ENCODE measurements at regions not wholly inside any gene's neighbourhood (a gene's known extent, or its start where the extent isn't known, plus 50 kb on each side); places are given as distances from the start of the nearest gene placed in this dataset.

DNA sequence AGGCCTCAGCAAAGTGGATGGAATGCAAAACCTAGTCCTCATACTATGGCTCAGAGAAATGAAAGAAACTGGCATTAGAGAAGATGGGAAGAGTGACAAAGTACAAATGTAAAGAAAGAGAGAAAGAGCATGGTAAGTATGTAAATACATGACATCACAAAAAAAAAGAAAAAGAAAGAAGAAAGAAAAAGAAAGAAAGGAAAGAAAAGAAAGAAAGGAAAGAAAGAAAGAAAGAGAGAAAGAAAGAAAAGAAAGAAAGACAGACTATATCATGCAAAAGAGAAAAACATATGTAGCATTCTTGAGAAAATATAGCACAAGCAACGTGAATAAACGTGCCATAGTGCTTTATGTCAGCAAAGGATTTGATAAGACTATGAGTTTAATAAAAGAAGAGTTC, 76.1 kb upstream of the CACHD1 start:
- no peak overlapping the region for H2AFZ ChIP-seq (ENCODE audit: insufficient read depth, low read depth, low read length, poor library complexity, severe bottlenecking)
- no peaks in the 10 kb centered on the region for H3K4me1 ChIP-seq (ENCODE audit: control insufficient read depth in 1 of 2, insufficient read depth in 2 of 2, low read length in 2 of 2)
- Mint-ChIP-seq H3K27ac (no peak overlapping the region), H3K9me3 (peaks cover 0 to 3% (median 2%) of the 10 kb centered on the region in 7 donors), H3K4me3 (no peak overlapping the region), H3K27me3 (ENCODE audit: low read depth in 3 of 3) (peaks cover 1 to 4% (median 2%) of the 10 kb centered on the region in 3 donors), H3K4me1 (no peaks in the 10 kb centered on the region), H3K36me3 (no peaks in the 10 kb centered on the region)
- no peaks in the 10 kb centered on the region for H3K79me2 ChIP-seq (ENCODE audit: insufficient read depth, low read length)
- H3K9ac ChIP-seq (ENCODE audit: insufficient read depth, low read length, poor library complexity, severe bottlenecking): no peak overlapping the region
- H4K20me1 ChIP-seq (ENCODE audit: insufficient read depth, low read length): no peaks in the 10 kb centered on the region
- no peak for DNase-seq
- H3K36me3 ChIP-seq (replicated peaks in 1 of 2; ENCODE audit: control insufficient read depth in 1 of 2, insufficient read depth in 2 of 2, low read length in 2 of 2): no peaks in the 10 kb centered on the region
- H3K4me2 ChIP-seq (replicated peaks; ENCODE audit: extremely low read depth, low read length, poor library complexity, severe bottlenecking): no peak overlapping the region
- intact Hi-C loops (cut with micrococcal nuclease): no loop called here
- H3K4me3 ChIP-seq (replicated peaks in 1 of 3; ENCODE audit: low read depth in 2 of 3, low read length in 3 of 3): no peak overlapping the region
- no peaks in the 10 kb centered on the region for H3K9me3 ChIP-seq (replicated peaks in 1 of 2; ENCODE audit: control insufficient read depth in 1 of 2, insufficient read depth in 1 of 2, low read length in 2 of 2)
- H3K27ac ChIP-seq (ENCODE audit: low read depth in 1 of 2, low read length in 2 of 2): no peak overlapping the region
- no peaks in the 10 kb centered on the region for H3K27me3 ChIP-seq (ENCODE audit: control insufficient read depth in 2 of 2, insufficient read depth in 2 of 2, low read length in 2 of 2)
- TF ChIP-seq, protein P1, sequence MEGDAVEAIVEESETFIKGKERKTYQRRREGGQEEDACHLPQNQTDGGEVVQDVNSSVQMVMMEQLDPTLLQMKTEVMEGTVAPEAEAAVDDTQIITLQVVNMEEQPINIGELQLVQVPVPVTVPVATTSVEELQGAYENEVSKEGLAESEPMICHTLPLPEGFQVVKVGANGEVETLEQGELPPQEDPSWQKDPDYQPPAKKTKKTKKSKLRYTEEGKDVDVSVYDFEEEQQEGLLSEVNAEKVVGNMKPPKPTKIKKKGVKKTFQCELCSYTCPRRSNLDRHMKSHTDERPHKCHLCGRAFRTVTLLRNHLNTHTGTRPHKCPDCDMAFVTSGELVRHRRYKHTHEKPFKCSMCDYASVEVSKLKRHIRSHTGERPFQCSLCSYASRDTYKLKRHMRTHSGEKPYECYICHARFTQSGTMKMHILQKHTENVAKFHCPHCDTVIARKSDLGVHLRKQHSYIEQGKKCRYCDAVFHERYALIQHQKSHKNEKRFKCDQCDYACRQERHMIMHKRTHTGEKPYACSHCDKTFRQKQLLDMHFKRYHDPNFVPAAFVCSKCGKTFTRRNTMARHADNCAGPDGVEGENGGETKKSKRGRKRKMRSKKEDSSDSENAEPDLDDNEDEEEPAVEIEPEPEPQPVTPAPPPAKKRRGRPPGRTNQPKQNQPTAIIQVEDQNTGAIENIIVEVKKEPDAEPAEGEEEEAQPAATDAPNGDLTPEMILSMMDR (IDR thresholded peaks at IDR 0.05): no peak
- no CpG with 5 or more reads among the region's 2 CpGs for WGBS (ENCODE audit: insufficient coverage)

DNA sequence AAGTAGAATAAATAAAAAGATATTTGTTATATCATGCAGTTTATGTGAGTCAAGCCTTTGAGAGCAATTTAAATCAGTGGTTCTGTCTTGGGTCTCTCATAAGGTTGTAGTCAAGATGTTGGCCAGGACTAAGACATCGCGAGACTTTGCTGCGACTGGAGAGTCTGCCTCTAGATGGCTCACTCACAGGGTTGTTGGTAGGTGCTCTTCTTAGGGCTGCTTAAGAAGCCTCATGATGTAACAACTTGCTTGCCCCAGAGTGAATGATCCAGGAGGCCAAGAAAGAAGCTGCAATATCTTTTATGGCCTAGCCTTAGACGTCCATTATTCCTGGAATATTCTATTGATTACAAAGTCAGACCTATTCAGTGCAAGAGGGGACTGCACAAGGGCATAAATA, 73.1 kb upstream of the CACHD1 start:
- Histone ChIP-seq H2AFZ (ENCODE audit: insufficient read depth, low read depth, low read length, poor library complexity, severe bottlenecking) (no peak overlapping the region), H4K20me1 (ENCODE audit: insufficient read depth, low read length) (no peaks in the 10 kb centered on the region), H3K36me3 (replicated peaks in 1 of 2; ENCODE audit: control insufficient read depth in 1 of 2, insufficient read depth in 2 of 2, low read length in 2 of 2) (no peaks in the 10 kb centered on the region), H3K4me3 (replicated peaks in 1 of 3; ENCODE audit: low read depth in 2 of 3, low read length in 3 of 3) (no peak overlapping the region), H3K27me3 (ENCODE audit: control insufficient read depth in 2 of 2, insufficient read depth in 2 of 2, low read length in 2 of 2) (no peaks in the 10 kb centered on the region), H3K27ac (ENCODE audit: low read depth in 1 of 2, low read length in 2 of 2) (no peak overlapping the region), H3K79me2 (ENCODE audit: insufficient read depth, low read length) (no peaks in the 10 kb centered on the region), H3K4me2 (replicated peaks; ENCODE audit: extremely low read depth, low read length, poor library complexity, severe bottlenecking) (no peak overlapping the region), H3K9ac (ENCODE audit: insufficient read depth, low read length, poor library complexity, severe bottlenecking) (no peak overlapping the region), H3K4me1 (ENCODE audit: control insufficient read depth in 1 of 2, insufficient read depth in 2 of 2, low read length in 2 of 2) (no peaks in the 10 kb centered on the region), H3K9me3 (replicated peaks in 1 of 2; ENCODE audit: control insufficient read depth in 1 of 2, insufficient read depth in 1 of 2, low read length in 2 of 2) (no peaks in the 10 kb centered on the region)
- intact Hi-C loops (cut with micrococcal nuclease): no loop called here
- Mint-ChIP-seq H3K36me3 (no peaks in the 10 kb centered on the region), H3K4me1 (peaks cover 4% of the 10 kb centered on the region), H3K4me3 (no peak overlapping the region), H3K27ac (no peak overlapping the region), H3K27me3 (ENCODE audit: low read depth in 3 of 3) (peaks cover 1 to 5% (median 4%) of the 10 kb centered on the region in 3 donors), H3K9me3 (peaks cover 0 to 3% (median 0%) of the 10 kb centered on the region in 7 donors)
- 94% methylated on average over 4 of the region's 4 CpGs for WGBS (ENCODE audit: insufficient coverage)
- TF ChIP-seq, protein P1 (IDR thresholded peaks at IDR 0.05): no peak
- DNase-seq: no peak
